Bronchial epithelial cell (primary cell): ENCODE measurements at regions not wholly inside any gene's neighbourhood (a gene's known extent, or its start where the extent isn't known, plus 50 kb on each side); places are given as distances from the start of the nearest gene placed in this dataset.

Experiments used
- DNase-seq: peaks from one replicate; pipeline ENCODE4 v3.0.0-alpha.2; 2010; ENCODE audit warnings: low read depth
- FAIRE-seq: peaks from 2 replicates; lab custom pipeline; 2011; peaks lifted over from hg19 to GRCh38; lab: Jason Lieb, UNC
- H3K27me3 ChIP-seq: 2 replicates; pipeline ENCODE4 v1.5.1; 2011; ENCODE audit warnings: low read length; ENCODE audit not compliant: control insufficient read depth, insufficient read depth
- H3K36me3 ChIP-seq: 2 replicates; pipeline ENCODE4 v1.5.1; 2011; ENCODE audit warnings: low read length; ENCODE audit not compliant: control insufficient read depth, insufficient read depth
- H3K4me3 ChIP-seq: 2 replicates; pipeline ENCODE4 v1.5.1; 2011; ENCODE audit warnings: mild to moderate bottlenecking, low read depth, low read length, control low read depth
- TF ChIP-seq, protein P1 (sequence below): IDR thresholded peaks from 2 replicates; pipeline ENCODE4 v1.5.1; 2011; ENCODE audit warnings: mild to moderate bottlenecking, moderate library complexity, low read length, control low read depth, inconsistent platforms; ENCODE audit not compliant: insufficient read depth, severe bottlenecking

DNA sequence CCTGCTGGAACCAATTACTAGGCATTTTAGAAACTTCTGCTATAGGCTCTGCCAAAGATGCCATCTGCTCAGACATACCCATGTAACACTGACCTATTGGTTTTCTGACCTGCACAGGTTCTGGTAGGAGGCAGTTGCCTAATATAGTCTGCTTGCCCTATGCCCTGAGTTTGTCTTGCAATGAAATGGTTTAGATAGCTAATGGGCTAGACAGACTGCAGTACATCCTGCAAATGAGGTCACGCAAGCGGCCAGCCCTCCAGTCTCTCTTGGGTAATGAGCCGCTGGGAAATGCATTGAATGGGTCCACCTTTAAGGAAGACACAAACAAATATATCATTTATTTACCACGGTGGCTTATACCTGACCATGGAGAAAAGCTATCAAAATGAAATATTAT is 90.6 kb upstream of the B3GAT2 start:
- Histone ChIP-seq H3K27me3 (no peaks in the 10 kb centered on the region), H3K4me3 (no peak overlapping the region), H3K36me3 (no peaks in the 10 kb centered on the region)
- TF ChIP-seq, protein P1, sequence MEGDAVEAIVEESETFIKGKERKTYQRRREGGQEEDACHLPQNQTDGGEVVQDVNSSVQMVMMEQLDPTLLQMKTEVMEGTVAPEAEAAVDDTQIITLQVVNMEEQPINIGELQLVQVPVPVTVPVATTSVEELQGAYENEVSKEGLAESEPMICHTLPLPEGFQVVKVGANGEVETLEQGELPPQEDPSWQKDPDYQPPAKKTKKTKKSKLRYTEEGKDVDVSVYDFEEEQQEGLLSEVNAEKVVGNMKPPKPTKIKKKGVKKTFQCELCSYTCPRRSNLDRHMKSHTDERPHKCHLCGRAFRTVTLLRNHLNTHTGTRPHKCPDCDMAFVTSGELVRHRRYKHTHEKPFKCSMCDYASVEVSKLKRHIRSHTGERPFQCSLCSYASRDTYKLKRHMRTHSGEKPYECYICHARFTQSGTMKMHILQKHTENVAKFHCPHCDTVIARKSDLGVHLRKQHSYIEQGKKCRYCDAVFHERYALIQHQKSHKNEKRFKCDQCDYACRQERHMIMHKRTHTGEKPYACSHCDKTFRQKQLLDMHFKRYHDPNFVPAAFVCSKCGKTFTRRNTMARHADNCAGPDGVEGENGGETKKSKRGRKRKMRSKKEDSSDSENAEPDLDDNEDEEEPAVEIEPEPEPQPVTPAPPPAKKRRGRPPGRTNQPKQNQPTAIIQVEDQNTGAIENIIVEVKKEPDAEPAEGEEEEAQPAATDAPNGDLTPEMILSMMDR, result no peak
- DNase-seq, result no peak
- FAIRE-seq, result no peak

DNA sequence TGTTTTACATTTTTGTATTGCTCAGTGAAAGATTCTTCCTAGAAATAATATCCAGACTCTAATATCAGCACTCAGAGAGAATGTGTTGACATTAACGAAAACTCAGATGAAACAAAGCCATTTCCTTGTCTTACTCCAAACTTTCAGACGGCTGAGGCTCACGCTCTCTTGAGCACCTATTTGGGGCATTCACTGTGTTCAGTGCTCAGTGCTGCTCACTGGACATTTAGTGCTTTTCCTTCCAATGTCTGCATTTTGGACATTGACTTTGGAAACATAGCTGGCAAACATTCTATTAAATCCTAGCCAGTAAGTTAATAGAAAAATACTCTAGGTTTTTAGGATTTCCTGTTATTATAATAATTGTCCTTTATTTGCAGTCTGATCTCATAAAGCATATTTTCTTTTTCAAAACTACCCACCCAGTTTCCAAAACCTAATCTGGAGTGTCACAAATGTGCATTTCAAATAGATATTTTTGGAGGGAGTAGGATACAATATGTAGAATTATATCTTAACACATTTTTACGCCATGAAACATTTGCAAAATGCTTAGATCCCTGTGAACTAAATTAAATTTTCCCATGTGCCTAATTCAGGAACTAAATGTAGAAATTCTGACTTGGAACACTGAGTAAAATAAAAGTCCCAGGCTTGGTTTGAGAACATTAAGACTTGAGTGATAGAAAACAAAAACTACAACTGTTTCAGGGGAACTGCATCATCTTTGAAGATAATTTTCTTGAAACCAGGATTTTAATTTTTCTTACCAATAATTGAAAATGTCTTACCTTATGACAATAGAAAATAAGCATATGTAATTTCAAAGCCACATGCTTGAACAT is 91.7 kb upstream of the B3GAT2 start:
- DNase-seq (no peak), FAIRE-seq (no peak)
- Histone ChIP-seq H3K27me3 (no peaks in the 10 kb centered on the region), H3K36me3 (no peaks in the 10 kb centered on the region), H3K4me3 (no peak overlapping the region)
- TF ChIP-seq, protein P1, result no peak

DNA sequence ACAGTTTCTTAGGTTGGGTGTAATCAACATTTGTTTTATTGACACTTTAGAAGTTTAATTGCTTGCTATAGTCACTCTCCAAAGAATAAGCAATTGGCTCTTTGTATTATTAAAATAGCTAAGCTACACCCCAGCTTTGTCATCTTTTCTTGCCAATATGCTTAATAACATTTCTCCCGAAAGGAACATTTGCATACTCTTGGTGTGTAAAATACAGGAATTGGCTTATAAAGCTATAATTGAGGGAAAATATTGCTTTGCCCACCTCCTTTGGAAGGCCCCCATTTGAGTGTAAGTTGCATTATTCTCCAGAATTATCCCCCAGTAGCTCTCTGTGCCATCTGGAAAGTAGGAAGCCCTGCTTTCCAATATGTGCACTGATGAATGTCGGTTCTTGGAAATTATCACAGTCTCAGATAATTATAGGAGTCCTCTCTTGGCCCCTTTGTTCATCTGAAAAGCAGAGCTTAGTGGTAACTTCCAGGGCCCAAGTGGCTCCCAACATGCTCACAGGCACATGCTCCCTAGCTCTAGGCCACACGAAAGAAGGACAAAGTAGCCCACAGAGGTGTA is 92.4 kb upstream of the B3GAT2 start:
- DNase-seq (no peak), FAIRE-seq (no peak)
- Histone ChIP-seq H3K27me3 (no peaks in the 10 kb centered on the region), H3K4me3 (no peak overlapping the region), H3K36me3 (no peaks in the 10 kb centered on the region)
- TF ChIP-seq, protein P1, result no peak

DNA sequence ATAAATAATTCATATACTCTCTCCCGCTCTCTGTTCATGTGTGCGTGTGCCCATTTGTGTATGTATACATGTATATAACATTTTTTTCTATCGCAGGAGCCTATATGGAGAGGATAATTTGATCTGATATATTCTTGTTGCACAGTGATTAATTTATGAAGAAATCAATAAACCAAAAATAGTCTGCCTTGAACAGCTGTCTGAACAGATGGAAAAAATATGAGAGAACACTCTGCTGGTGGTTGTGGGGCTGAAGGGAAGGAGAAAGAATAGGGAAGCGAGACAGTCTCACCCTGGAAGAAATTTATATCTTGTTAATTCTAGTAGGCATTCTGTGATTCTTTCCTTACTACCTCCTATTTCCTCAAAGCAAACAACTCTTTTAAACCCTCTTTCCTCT is 96.6 kb upstream of the B3GAT2 start:
- no peak for DNase-seq
- H3K36me3 ChIP-seq, result no peaks in the 10 kb centered on the region
- FAIRE-seq, result no peak
- H3K27me3 ChIP-seq, result no peaks in the 10 kb centered on the region
- H3K4me3 ChIP-seq, result no peak overlapping the region
- TF ChIP-seq, protein P1, result no peak

DNA sequence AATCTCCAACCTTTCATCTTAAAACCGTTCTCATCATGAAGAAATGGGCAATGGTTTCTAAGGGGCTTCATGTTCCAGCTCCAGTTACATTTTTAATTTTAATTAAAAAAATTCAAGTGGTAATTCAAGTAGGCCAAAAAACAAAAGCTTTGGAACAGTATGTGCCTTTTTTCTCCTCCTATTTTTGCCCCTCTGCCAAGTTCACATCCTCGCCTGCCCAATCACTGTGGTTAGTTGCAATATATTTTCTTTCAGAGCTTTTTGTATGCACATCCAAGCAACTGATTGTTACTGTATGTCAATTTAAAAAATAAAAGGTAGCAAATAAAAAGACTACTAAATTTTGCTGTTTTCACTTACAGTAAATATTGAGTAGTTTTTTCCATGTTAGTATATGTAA is 99.8 kb upstream of the B3GAT2 start:
- Histone ChIP-seq H3K36me3 (no peaks in the 10 kb centered on the region), H3K4me3 (no peak overlapping the region), H3K27me3 (no peaks in the 10 kb centered on the region)
- DNase-seq, result no peak
- FAIRE-seq, result no peak
- TF ChIP-seq, protein P1, result no peak
